ENCODE measurements at regions not wholly inside any gene's neighbourhood (a gene's known extent, or its start where the extent isn't known, plus 50 kb on each side); places are given as distances from the start of the nearest gene placed in this dataset.

DNA sequence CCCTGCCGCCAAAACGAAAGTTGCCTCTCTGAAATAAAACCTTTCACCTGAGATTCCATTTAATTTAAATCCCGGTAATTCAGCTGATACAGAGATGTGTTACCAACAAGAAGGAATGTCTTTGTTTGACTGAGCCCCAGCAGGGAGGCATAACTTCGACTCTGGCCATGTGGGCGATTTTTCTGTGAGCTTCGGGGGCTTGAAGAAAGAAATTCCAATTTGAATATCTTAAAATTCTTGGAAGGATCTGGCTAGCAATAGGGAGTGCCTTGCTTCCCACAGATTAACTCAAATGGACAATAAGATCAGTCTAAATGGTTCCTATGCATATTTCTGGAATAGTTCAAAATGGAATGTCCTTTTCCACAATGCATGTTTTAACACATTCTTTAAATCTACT lies 252.5 kb upstream of the TMPO start:
- no peak overlapping the region for H3K23ac ChIP-seq (ENCODE audit: insufficient read length, low read depth, low read length)
- no peak overlapping the region for H2BK12ac ChIP-seq (ENCODE audit: insufficient read length, low read depth, low read length)
- H3K27me3 Mint-ChIP-seq (ENCODE audit: low read depth) = no peaks in the 10 kb centered on the region; the same call in 1 of the 2 replicates
- H3K79me1 ChIP-seq (ENCODE audit: insufficient read depth, low read depth, low read length, poor library complexity, severe bottlenecking) = no peaks in the 10 kb centered on the region
- H4K5ac ChIP-seq (ENCODE audit: insufficient read length, low read depth, low read length) = no peak overlapping the region
- peak overlapping the region in 2 of 3 experiments; percentile 34 to 92; a peak in 5 of 7 replicates for H3K27ac Mint-ChIP-seq
- H3K4me1 Mint-ChIP-seq = peaks cover 8 to 12% of the 10 kb centered on the region in 2 experiments
- H3K23me2 ChIP-seq (ENCODE audit: insufficient read length, low read depth, low read length, poor library complexity, severe bottlenecking) = no peaks in the 10 kb centered on the region
- no peaks in the 10 kb centered on the region for H3K9me3 ChIP-seq (ENCODE audit: control insufficient read depth, low read depth, low read length)
- H3K9me3 Mint-ChIP-seq = peaks cover 6% of the 10 kb centered on the region in 2 experiments; a peak in 4 of 5 replicates
- no peak overlapping the region for H2BK5ac ChIP-seq (ENCODE audit: insufficient read length, low read length)
- no peak overlapping the region for H3K18ac ChIP-seq (ENCODE audit: insufficient read length, low read depth, low read length)
- no peak overlapping the region for H3K14ac ChIP-seq (ENCODE audit: insufficient read depth, low read length)
- H2BK20ac ChIP-seq (ENCODE audit: low read depth, low read length, poor library complexity, severe bottlenecking) = no peak overlapping the region
- no peak for DNase-seq
- H3K4ac ChIP-seq (ENCODE audit: low read depth, low read length) = no peak overlapping the region
- no peak overlapping the region for H3K27ac ChIP-seq (ENCODE audit: insufficient read length, low read depth, low read length)
- H4K8ac ChIP-seq (replicated peaks; ENCODE audit: insufficient read length, low read depth, low read length) = no peak overlapping the region
- H2BK120ac ChIP-seq (ENCODE audit: low read depth, low read length, poor library complexity, severe bottlenecking) = no peak overlapping the region
- peaks cover 3% of the 10 kb centered on the region; the same call in 1 of the 2 replicates for H3K4me1 ChIP-seq (ENCODE audit: insufficient read depth, low read length)
- no peaks in the 10 kb centered on the region for H3K79me2 ChIP-seq (ENCODE audit: insufficient read depth, low read length)
- H3K9ac ChIP-seq (ENCODE audit: extremely low read depth, insufficient read length, low read length) = no peak overlapping the region
- H3K4me3 Mint-ChIP-seq = no peak overlapping the region
- TF ChIP-seq, protein P1, sequence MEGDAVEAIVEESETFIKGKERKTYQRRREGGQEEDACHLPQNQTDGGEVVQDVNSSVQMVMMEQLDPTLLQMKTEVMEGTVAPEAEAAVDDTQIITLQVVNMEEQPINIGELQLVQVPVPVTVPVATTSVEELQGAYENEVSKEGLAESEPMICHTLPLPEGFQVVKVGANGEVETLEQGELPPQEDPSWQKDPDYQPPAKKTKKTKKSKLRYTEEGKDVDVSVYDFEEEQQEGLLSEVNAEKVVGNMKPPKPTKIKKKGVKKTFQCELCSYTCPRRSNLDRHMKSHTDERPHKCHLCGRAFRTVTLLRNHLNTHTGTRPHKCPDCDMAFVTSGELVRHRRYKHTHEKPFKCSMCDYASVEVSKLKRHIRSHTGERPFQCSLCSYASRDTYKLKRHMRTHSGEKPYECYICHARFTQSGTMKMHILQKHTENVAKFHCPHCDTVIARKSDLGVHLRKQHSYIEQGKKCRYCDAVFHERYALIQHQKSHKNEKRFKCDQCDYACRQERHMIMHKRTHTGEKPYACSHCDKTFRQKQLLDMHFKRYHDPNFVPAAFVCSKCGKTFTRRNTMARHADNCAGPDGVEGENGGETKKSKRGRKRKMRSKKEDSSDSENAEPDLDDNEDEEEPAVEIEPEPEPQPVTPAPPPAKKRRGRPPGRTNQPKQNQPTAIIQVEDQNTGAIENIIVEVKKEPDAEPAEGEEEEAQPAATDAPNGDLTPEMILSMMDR (conservative IDR thresholded peaks at IDR 0.05) = no peak
- no CpG with 5 or more reads among the region's 6 CpGs for WGBS (ENCODE audit: extremely low coverage, insufficient read length, low lambda C conversion rate)
- H2BK15ac ChIP-seq (ENCODE audit: low read depth, low read length) = no peak overlapping the region
- peaks cover 0 to 3% (median 2%) of the 10 kb centered on the region in 3 experiments; a peak in 3 of 7 replicates for H3K36me3 Mint-ChIP-seq (ENCODE audit: insufficient read depth in 1 of 3, low read depth in 3 of 3)
- H2AFZ ChIP-seq (ENCODE audit: low read length) = no peak overlapping the region
- H3K56ac ChIP-seq (ENCODE audit: insufficient read length, low read depth, low read length) = no peak overlapping the region
- H3K27me3 ChIP-seq (ENCODE audit: insufficient read depth, low read length) = no peaks in the 10 kb centered on the region
- no peak overlapping the region for H3T11ph ChIP-seq (ENCODE audit: low read length)
- no peak overlapping the region for H4K91ac ChIP-seq (ENCODE audit: insufficient read length, low read depth, low read length)
- H3K4me2 ChIP-seq (ENCODE audit: insufficient read depth, insufficient read length, low read length) = no peak overlapping the region
- no peak overlapping the region for H2AK5ac ChIP-seq (ENCODE audit: insufficient read length, low read length)
- H4K20me1 ChIP-seq (ENCODE audit: control insufficient read depth, insufficient read depth, insufficient read length) = no peaks in the 10 kb centered on the region

Data from H9 (cell line).